Loucy (cell line): ENCODE measurements at regions not wholly inside any gene's neighbourhood (a gene's known extent, or its start where the extent isn't known, plus 50 kb on each side); places are given as distances from the start of the nearest gene placed in this dataset.

Source experiments
- H2AFZ ChIP-seq: fragments of 200-600 bp; sonication (generic); 2 replicates; pipeline ENCODE4 v1.6.0; 2016; ENCODE audit warnings: antibody characterized with exemption, mild to moderate bottlenecking, low read length, moderate library complexity
- H3F3A ChIP-seq: fragments of 200-600 bp; 2 replicates; pipeline ENCODE4 v1.6.0; 2016; ENCODE audit warnings: antibody characterized with exemption, low read depth, mild to moderate bottlenecking
- H3K27me3 ChIP-seq: fragments of 200-600 bp; sonication (generic); 2 replicates; pipeline ENCODE4 v1.6.1; 2014; ENCODE audit warnings: low read length, mild to moderate bottlenecking; ENCODE audit not compliant: insufficient read depth, poor library complexity, severe bottlenecking
- H3K36me3 ChIP-seq: fragments of 200-600 bp; sonication (generic); 2 replicates; pipeline ENCODE4 v1.6.1; 2016; ENCODE audit warnings: low read length; ENCODE audit not compliant: insufficient read depth
- H3K4me1 ChIP-seq: fragments of 200-600 bp; sonication (generic); 2 replicates; pipeline ENCODE4 v1.5.1; 2014; ENCODE audit warnings: low read length, mild to moderate bottlenecking; ENCODE audit not compliant: insufficient read depth, poor library complexity, severe bottlenecking
- H3K4me2 ChIP-seq: fragments of 200-600 bp; sonication (generic); 2 replicates; pipeline ENCODE4 v1.6.0; 2014; ENCODE audit warnings: antibody characterized with exemption, low read length, low read depth, mild to moderate bottlenecking; ENCODE audit not compliant: poor library complexity, severe bottlenecking
- H3K4me3 ChIP-seq: fragments of 200-600 bp; sonication (generic); 2 replicates; pipeline ENCODE4 v1.5.1; 2014; ENCODE audit warnings: low read length, mild to moderate bottlenecking, mixed read lengths; ENCODE audit not compliant: poor library complexity, severe bottlenecking
- H3K79me2 ChIP-seq: fragments of 200-600 bp; sonication (generic); 2 replicates; pipeline ENCODE4 v1.6.1; 2014; ENCODE audit warnings: low read length; ENCODE audit not compliant: insufficient read depth
- H3K9ac ChIP-seq: fragments of 200-600 bp; sonication (generic); 2 replicates; pipeline ENCODE4 v1.6.0; 2014; ENCODE audit warnings: mild to moderate bottlenecking, low read depth, low read length, moderate library complexity; ENCODE audit not compliant: poor library complexity, severe bottlenecking
- H3K9me2 ChIP-seq: fragments of 200-600 bp; sonication (generic); replicated peaks from 2 replicates; pipeline ENCODE4 v1.6.1; 2016; ENCODE audit warnings: low read depth, low read length, mixed read lengths
- H3K9me3 ChIP-seq: fragments of 200-600 bp; sonication (generic); 2 replicates; pipeline ENCODE4 v1.6.1; 2014; ENCODE audit warnings: mild to moderate bottlenecking, antibody characterized with exemption, low read length, low read depth; ENCODE audit not compliant: insufficient read depth
- H4K20me1 ChIP-seq: fragments of 200-600 bp; sonication (generic); 2 replicates; pipeline ENCODE4 v1.6.0; 2014; ENCODE audit warnings: antibody characterized with exemption, low read length, mild to moderate bottlenecking; ENCODE audit not compliant: insufficient read depth, poor library complexity, severe bottlenecking
- EZH2phosphoT487 ChIP-seq: fragments of 200-600 bp; IDR thresholded peaks from 2 replicates; pipeline ENCODE4 v1.6.1; 2018; ENCODE audit warnings: antibody characterized with exemption, mild to moderate bottlenecking, moderate library complexity, borderline replicate concordance
- TF ChIP-seq, protein P1 (sequence below): fragments of 200-600 bp; sonication (generic); conservative IDR thresholded peaks from 2 replicates; pipeline ENCODE4 v1.5.1; 2014; ENCODE audit warnings: mild to moderate bottlenecking, antibody characterized with exemption, low read length

DNA sequence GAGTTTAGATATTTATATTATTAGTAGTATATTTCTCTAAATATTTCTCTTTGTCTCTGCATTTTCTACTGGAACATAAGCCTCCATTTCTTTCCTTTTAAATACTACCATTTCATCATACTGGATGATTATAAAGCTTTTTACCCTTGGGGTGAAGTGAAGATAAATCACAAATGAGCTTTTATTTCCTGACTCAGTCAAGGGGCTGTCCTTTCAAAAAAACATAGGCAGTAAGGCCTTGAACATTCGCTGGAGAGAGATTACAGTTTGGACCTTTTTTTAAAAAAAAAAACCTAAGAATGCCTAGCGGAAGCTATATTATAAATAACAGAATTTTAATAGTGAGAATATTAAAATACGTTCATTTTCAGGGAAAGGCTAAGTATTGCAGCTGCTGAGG is 268.8 kb upstream of the PCDH9 start:
- no peaks in the 10 kb centered on the region for H3K79me2 ChIP-seq
- H3K27me3 ChIP-seq: no peaks in the 10 kb centered on the region
- no peaks in the 10 kb centered on the region for H3K36me3 ChIP-seq
- no peak for TF ChIP-seq EZH2phosphoT487
- TF ChIP-seq, protein P1, sequence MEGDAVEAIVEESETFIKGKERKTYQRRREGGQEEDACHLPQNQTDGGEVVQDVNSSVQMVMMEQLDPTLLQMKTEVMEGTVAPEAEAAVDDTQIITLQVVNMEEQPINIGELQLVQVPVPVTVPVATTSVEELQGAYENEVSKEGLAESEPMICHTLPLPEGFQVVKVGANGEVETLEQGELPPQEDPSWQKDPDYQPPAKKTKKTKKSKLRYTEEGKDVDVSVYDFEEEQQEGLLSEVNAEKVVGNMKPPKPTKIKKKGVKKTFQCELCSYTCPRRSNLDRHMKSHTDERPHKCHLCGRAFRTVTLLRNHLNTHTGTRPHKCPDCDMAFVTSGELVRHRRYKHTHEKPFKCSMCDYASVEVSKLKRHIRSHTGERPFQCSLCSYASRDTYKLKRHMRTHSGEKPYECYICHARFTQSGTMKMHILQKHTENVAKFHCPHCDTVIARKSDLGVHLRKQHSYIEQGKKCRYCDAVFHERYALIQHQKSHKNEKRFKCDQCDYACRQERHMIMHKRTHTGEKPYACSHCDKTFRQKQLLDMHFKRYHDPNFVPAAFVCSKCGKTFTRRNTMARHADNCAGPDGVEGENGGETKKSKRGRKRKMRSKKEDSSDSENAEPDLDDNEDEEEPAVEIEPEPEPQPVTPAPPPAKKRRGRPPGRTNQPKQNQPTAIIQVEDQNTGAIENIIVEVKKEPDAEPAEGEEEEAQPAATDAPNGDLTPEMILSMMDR: no peak
- H3K9me2 ChIP-seq: no peaks in the 10 kb centered on the region
- no peaks in the 10 kb centered on the region for H4K20me1 ChIP-seq
- no peaks in the 10 kb centered on the region for H3K9me3 ChIP-seq
- no peaks in the 10 kb centered on the region for H3F3A ChIP-seq
- no peak overlapping the region for H3K9ac ChIP-seq
- no peak overlapping the region for H3K4me3 ChIP-seq
- H3K4me1 ChIP-seq: no peaks in the 10 kb centered on the region
- no peak overlapping the region for H2AFZ ChIP-seq
- H3K4me2 ChIP-seq: no peak overlapping the region

DNA sequence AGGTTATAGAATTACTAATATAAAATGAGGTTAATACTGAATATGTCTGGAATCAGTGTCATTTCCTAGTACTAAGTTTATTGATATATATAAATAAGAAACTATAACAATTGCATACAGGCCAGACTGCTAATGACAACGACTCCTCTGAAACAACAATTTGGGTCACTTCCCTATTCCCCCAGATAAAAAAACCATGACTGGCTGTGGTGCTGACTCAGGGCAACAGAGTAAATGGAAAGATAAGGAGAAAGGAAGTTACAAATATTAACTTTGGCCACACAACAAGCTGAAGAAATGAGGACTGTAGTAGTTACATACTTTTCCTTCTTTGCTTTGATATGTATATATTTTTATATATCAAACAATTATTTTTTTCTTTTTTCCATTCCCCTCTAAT is 263.7 kb upstream of the PCDH9 start:
- Histone ChIP-seq H3K36me3 (no peaks in the 10 kb centered on the region), H3K4me1 (no peaks in the 10 kb centered on the region), H3K9ac (no peak overlapping the region), H3K9me3 (no peaks in the 10 kb centered on the region), H2AFZ (no peak overlapping the region), H3F3A (no peaks in the 10 kb centered on the region), H3K4me3 (no peak overlapping the region), H3K27me3 (no peaks in the 10 kb centered on the region), H3K79me2 (no peaks in the 10 kb centered on the region), H3K9me2 (no peaks in the 10 kb centered on the region), H4K20me1 (no peaks in the 10 kb centered on the region), H3K4me2 (no peak overlapping the region)
- TF ChIP-seq, protein P1: no peak
- no peak for TF ChIP-seq EZH2phosphoT487

DNA sequence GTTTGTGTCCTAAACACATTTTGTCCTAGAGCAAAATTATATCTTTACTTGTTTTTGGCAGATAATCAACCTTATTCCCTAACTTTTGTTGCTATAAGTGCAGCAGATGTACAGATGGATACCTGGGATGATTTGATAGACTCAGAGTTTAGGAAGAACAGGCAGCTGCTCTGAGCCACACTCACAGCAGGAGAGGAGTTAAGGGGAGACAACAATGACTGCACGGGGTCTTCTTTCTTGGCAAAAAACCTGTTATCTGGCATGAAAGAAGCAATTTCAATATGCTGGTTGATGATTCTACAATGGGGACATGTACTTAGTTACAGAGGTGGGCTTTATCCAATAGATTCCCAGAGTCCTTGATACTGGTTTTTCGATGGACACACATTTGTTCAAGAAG is 258.9 kb upstream of the PCDH9 start:
- no peaks in the 10 kb centered on the region for H3K79me2 ChIP-seq
- H3K27me3 ChIP-seq: no peaks in the 10 kb centered on the region
- H4K20me1 ChIP-seq: no peaks in the 10 kb centered on the region
- no peaks in the 10 kb centered on the region for H3K9me3 ChIP-seq
- H3K4me2 ChIP-seq: no peak overlapping the region
- H3K9ac ChIP-seq: no peak overlapping the region
- no peaks in the 10 kb centered on the region for H3K4me1 ChIP-seq
- TF ChIP-seq, protein P1: no peak
- TF ChIP-seq EZH2phosphoT487: no peak
- no peaks in the 10 kb centered on the region for H3K9me2 ChIP-seq
- no peak overlapping the region for H3K4me3 ChIP-seq
- no peak overlapping the region for H2AFZ ChIP-seq
- H3K36me3 ChIP-seq: no peaks in the 10 kb centered on the region
- no peaks in the 10 kb centered on the region for H3F3A ChIP-seq
